ENCODE measurements at regions not wholly inside any gene's neighbourhood (a gene's known extent, or its start where the extent isn't known, plus 50 kb on each side); places are given as distances from the start of the nearest gene placed in this dataset.

GRCh38 chr1:223035724-223036478 lies 107.1 kb downstream of the TLR5 start:
- H3K27ac Mint-ChIP-seq, result no peak overlapping the region
- H3K36me3 Mint-ChIP-seq, result no peaks in the 10 kb centered on the region
- peaks cover 17% of the 10 kb centered on the region for H3K4me1 Mint-ChIP-seq (ENCODE audit: unreplicated experiment)
- no peak overlapping the region for H3K4me3 Mint-ChIP-seq
- peaks cover 27% of the 10 kb centered on the region for H3K27me3 Mint-ChIP-seq
- TF ChIP-seq CTCF (conservative IDR thresholded peaks at IDR 0.05), result no peak
- DNase-seq (ENCODE audit: extremely low spot score, unreplicated experiment), result no peak
- H3K9me3 Mint-ChIP-seq, result peaks cover 6% of the 10 kb centered on the region

- peaks cover 11% of the 10 kb centered on the region for H3K4me1 Mint-ChIP-seq (ENCODE audit: unreplicated experiment)
- H3K27me3 Mint-ChIP-seq, result peaks cover 25% of the 10 kb centered on the region
- no peak overlapping the region for H3K4me3 Mint-ChIP-seq
- H3K27ac Mint-ChIP-seq, result no peak overlapping the region
- peaks cover 6% of the 10 kb centered on the region for H3K9me3 Mint-ChIP-seq
- no peaks in the 10 kb centered on the region for H3K36me3 Mint-ChIP-seq
- DNase-seq (ENCODE audit: extremely low spot score, unreplicated experiment), result no peak
- TF ChIP-seq CTCF (conservative IDR thresholded peaks at IDR 0.05), result no peak
These were observed 106.6 kb downstream of the TLR5 start for GRCh38 chr1:223036479-223036845.

GRCh38 chr1:223037845-223038244 lies 105.2 kb downstream of the TLR5 start:
- no peaks in the 10 kb centered on the region for H3K36me3 Mint-ChIP-seq
- peaks cover 25% of the 10 kb centered on the region for H3K27me3 Mint-ChIP-seq
- H3K4me3 Mint-ChIP-seq, result no peak overlapping the region
- no peak for DNase-seq (ENCODE audit: extremely low spot score, unreplicated experiment)
- H3K9me3 Mint-ChIP-seq, result peaks cover 6% of the 10 kb centered on the region
- TF ChIP-seq CTCF (conservative IDR thresholded peaks at IDR 0.05), result no peak
- H3K4me1 Mint-ChIP-seq (ENCODE audit: unreplicated experiment), result peaks cover 9% of the 10 kb centered on the region
- H3K27ac Mint-ChIP-seq, result no peak overlapping the region

GRCh38 chr1:223038288-223039006 lies 104.6 kb downstream of the TLR5 start:
- no peaks in the 10 kb centered on the region for H3K36me3 Mint-ChIP-seq
- H3K27me3 Mint-ChIP-seq, result peaks cover 25% of the 10 kb centered on the region
- no peak overlapping the region for H3K27ac Mint-ChIP-seq
- no peak for DNase-seq (ENCODE audit: extremely low spot score, unreplicated experiment)
- H3K4me3 Mint-ChIP-seq, result no peak overlapping the region
- peaks cover 9% of the 10 kb centered on the region for H3K4me1 Mint-ChIP-seq (ENCODE audit: unreplicated experiment)
- peaks cover 6% of the 10 kb centered on the region for H3K9me3 Mint-ChIP-seq
- no peak for TF ChIP-seq CTCF (conservative IDR thresholded peaks at IDR 0.05)

DNA sequence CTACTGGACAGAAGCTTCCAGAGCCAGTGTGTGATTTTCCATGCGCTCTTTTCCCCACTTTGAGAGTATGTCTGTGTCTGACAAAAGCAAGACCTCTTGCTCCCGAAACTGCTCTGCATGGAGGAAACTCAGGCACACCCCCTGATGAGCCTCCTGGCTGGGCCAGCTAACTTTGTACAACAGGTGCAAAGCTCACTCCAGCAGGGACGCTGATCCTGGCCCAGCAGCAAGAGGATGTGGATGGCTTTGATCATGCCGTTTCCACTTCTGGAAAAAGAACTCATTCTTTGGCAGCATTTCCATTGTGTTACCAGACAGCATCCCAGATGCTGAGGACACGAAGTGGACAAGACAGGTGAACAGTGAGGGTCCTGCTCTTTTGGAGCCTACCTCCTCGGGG lies 103.1 kb downstream of the TLR5 start:
- H3K27ac Mint-ChIP-seq, result no peak overlapping the region
- H3K27me3 Mint-ChIP-seq, result peaks cover 25% of the 10 kb centered on the region
- DNase-seq (ENCODE audit: extremely low spot score, unreplicated experiment), result no peak
- no peaks in the 10 kb centered on the region for H3K36me3 Mint-ChIP-seq
- no peak overlapping the region for H3K4me3 Mint-ChIP-seq
- H3K4me1 Mint-ChIP-seq (ENCODE audit: unreplicated experiment), result peaks cover 5% of the 10 kb centered on the region
- no peak for TF ChIP-seq CTCF (conservative IDR thresholded peaks at IDR 0.05)
- peaks cover 6% of the 10 kb centered on the region for H3K9me3 Mint-ChIP-seq

Measured in type B pancreatic cell (in vitro differentiated cells).